CD14-positive monocyte (primary cell): ENCODE measurements at regions not wholly inside any gene's neighbourhood (a gene's known extent, or its start where the extent isn't known, plus 50 kb on each side); places are given as distances from the start of the nearest gene placed in this dataset.

Experiments used
- DNase-seq, 3 donors: peaks; one replicate each; pipeline ENCODE4 v3.0.0-alpha.2; 2011 to 2022
- H2AFZ ChIP-seq: 2 replicates; pipeline ENCODE4 v1.6.0; 2012; ENCODE audit warnings: mild to moderate bottlenecking, low read depth, low read length, inconsistent platforms; ENCODE audit not compliant: insufficient read depth, poor library complexity, severe bottlenecking
- H3K27ac ChIP-seq, 2 donors: 1 replicate in 1 of 2; 2 replicates in 1 of 2; pipeline ENCODE4 v1.5.1; 2012 to 2013; ENCODE audit warnings: low read length in 2 of 2, control low read depth in 1 of 2, inconsistent platforms in 1 of 2, low read depth in 1 of 2, mild to moderate bottlenecking in 1 of 2
- H3K27me3 ChIP-seq, 2 donors: one replicate each; pipeline versions ENCODE4 v1.6.0 to v1.6.1; 2011 to 2013; ENCODE audit warnings: low read length in 2 of 2; ENCODE audit not compliant: control insufficient read depth in 2 of 2, insufficient read depth in 2 of 2
- H3K36me3 ChIP-seq, 2 donors: replicated peaks in 1 of 2; 1 replicate in 1 of 2; 2 replicates in 1 of 2; pipeline versions ENCODE4 v1.5.1 to v1.6.1; 2012 to 2013; ENCODE audit warnings: low read length in 2 of 2, control low read depth in 1 of 2, inconsistent platforms in 1 of 2, mild to moderate bottlenecking in 1 of 2; ENCODE audit not compliant: insufficient read depth in 2 of 2, control insufficient read depth in 1 of 2
- H3K4me1 ChIP-seq, 2 donors: 1 replicate in 1 of 2; 2 replicates in 1 of 2; pipeline versions ENCODE4 v1.5.1 to v1.6.1; 2012 to 2013; ENCODE audit warnings: low read length in 2 of 2, control low read depth in 1 of 2, inconsistent platforms in 1 of 2, mild to moderate bottlenecking in 1 of 2, moderate library complexity in 1 of 2; ENCODE audit not compliant: insufficient read depth in 2 of 2, control insufficient read depth in 1 of 2
- H3K4me2 ChIP-seq: replicated peaks from 2 replicates; pipeline ENCODE3; 2012; ENCODE audit warnings: low read length, moderate library complexity, mild to moderate bottlenecking; ENCODE audit not compliant: poor library complexity, severe bottlenecking; ENCODE audit errors: extremely low read depth
- H3K4me3 ChIP-seq, 3 experiments: fragments of 200-600 bp in 1 of 3; sonication (generic) in 1 of 3; replicated peaks in 1 of 3; 1 replicate in 2 of 3; 2 replicates in 1 of 3; pipeline ENCODE4 v1.5.1; 2011 to 2013; ENCODE audit warnings: low read length in 3 of 3, mild to moderate bottlenecking in 3 of 3, control low read depth in 2 of 3, low read depth in 2 of 3, inconsistent platforms in 1 of 3, moderate library complexity in 1 of 3
- H3K79me2 ChIP-seq: 2 replicates; pipeline ENCODE4 v1.6.0; 2012; ENCODE audit warnings: mild to moderate bottlenecking, control low read depth, inconsistent platforms, low read length, moderate library complexity; ENCODE audit not compliant: insufficient read depth
- H3K9ac ChIP-seq: 2 replicates; pipeline ENCODE4 v1.6.0; 2017; ENCODE audit warnings: low read length, mild to moderate bottlenecking; ENCODE audit not compliant: insufficient read depth, poor library complexity, severe bottlenecking
- H3K9me3 ChIP-seq, 2 donors: replicated peaks in 1 of 2; 1 replicate in 1 of 2; 2 replicates in 1 of 2; pipeline versions ENCODE4 v1.5.1 to v1.6.1; 2012 to 2013; ENCODE audit warnings: low read length in 2 of 2, control low read depth in 1 of 2; ENCODE audit not compliant: control insufficient read depth in 1 of 2, insufficient read depth in 1 of 2
- H4K20me1 ChIP-seq: 2 replicates; pipeline ENCODE4 v1.6.0; 2012; ENCODE audit warnings: mild to moderate bottlenecking, low read length, control low read depth, moderate library complexity; ENCODE audit not compliant: insufficient read depth
- H3K27ac Mint-ChIP-seq, 7 donors: one replicate each; pipeline ENCODE4 v1.8.0; 2020; ENCODE audit warnings: mild to moderate bottlenecking in 7 of 7, mixed read lengths in 7 of 7, moderate library complexity in 6 of 7, inconsistent platforms in 2 of 7
- H3K27me3 Mint-ChIP-seq, 3 donors: one replicate each; pipeline ENCODE4 v1.8.0; 2021 to 2022; ENCODE audit warnings: low read depth in 3 of 3, mild to moderate bottlenecking in 3 of 3, mixed read lengths in 3 of 3, moderate library complexity in 3 of 3, inconsistent platforms in 1 of 3
- H3K36me3 Mint-ChIP-seq, 2 donors: one replicate each; pipeline ENCODE4 v1.8.0; 2020; ENCODE audit warnings: mixed read lengths in 2 of 2, inconsistent platforms in 1 of 2, mild to moderate bottlenecking in 1 of 2
- H3K4me1 Mint-ChIP-seq: one replicate; pipeline ENCODE4 v1.8.0; 2020; ENCODE audit warnings: mild to moderate bottlenecking, mixed read lengths
- H3K4me3 Mint-ChIP-seq, 2 donors: one replicate each; pipeline ENCODE4 v1.8.0; 2020; ENCODE audit warnings: mild to moderate bottlenecking in 2 of 2, mixed read lengths in 2 of 2, moderate library complexity in 1 of 2
- H3K9me3 Mint-ChIP-seq, 7 donors: one replicate each; pipeline ENCODE4 v1.8.0; 2020 to 2022; ENCODE audit warnings: mixed read lengths in 7 of 7, mild to moderate bottlenecking in 6 of 7, moderate library complexity in 6 of 7, inconsistent platforms in 2 of 7
- WGBS: methylation state at CpG from one replicate; pipeline ENCODE4 v1.1.5; 2013; ENCODE audit warnings: missing lambda C conversion rate; ENCODE audit not compliant: insufficient coverage; 5-methylcytosine and 5-hydroxymethylcytosine counted together
- intact Hi-C, 2 donors: fragments of 100-400 bp; cut with micrococcal nuclease; formaldehyde crosslinking; loops; one replicate each; pipeline versions ENCODE4 v1.15.0 to v1.15.1; 2023
- TF ChIP-seq, protein P1 (sequence below): fragments of 200-600 bp; IDR thresholded peaks from one replicate; pipeline ENCODE4 v1.8.0; 2022; ENCODE audit warnings: antibody characterized with exemption, mild to moderate bottlenecking

DNA sequence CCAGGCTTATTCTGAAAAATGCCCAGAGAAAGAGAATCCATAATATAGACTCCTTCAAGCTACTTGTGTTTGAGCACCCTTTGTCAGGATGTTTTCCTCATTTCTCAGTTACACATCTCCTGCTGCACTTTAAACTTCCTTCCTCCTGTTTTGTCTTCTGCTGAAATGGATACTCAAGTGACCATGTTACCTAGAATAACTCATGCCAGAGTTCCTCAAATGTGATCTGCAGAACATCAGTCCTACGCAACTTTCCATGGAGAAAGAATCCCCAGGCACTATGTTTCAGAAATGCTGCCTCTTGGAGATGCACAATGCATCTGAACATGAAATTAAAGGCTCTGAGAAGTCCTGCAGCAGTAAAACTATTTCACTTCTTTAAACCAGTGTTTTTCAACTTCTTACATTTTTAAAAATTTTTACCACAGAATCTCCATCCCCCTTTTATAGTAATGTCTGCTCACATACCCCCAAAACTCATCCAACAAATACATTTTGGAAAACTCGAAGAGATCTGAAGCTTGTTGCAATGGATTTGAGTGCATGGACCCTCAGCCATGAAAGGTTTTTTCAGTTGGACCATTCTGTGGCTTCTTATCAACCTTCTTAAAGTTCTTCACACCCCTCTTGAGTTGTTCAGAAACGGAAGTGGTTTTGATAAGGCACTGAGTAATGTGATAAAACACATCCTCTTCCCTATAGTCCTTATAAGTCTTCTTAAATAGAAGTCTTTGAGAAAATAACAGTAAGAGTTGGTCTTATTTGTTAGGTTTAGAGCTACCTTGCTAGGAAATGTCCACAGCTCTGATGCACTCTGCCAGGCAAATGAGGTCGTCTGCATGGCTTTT lies 84.5 kb upstream of the KCNA1 start:
- intact Hi-C loops, result no loop called here
- Histone ChIP-seq H3K27ac (no peak overlapping the region), H3K36me3 (no peaks in the 10 kb centered on the region), H3K4me3 (no peak overlapping the region), H3K79me2 (no peaks in the 10 kb centered on the region), H3K9me3 (no peaks in the 10 kb centered on the region), H3K4me1 (peaks cover 6 to 15% of the 10 kb centered on the region in 2 donors), H2AFZ (no peak overlapping the region), H4K20me1 (no peaks in the 10 kb centered on the region), H3K4me2 (no peak overlapping the region), H3K27me3 (no peaks in the 10 kb centered on the region), H3K9ac (no peak overlapping the region)
- Mint-ChIP-seq H3K27ac (no peak overlapping the region), H3K36me3 (no peaks in the 10 kb centered on the region), H3K4me1 (peaks cover 36% of the 10 kb centered on the region), H3K27me3 (peaks cover 4 to 12% (median 9%) of the 10 kb centered on the region in 3 donors), H3K9me3 (peaks cover 0 to 2% (median 0%) of the 10 kb centered on the region in 7 donors), H3K4me3 (no peak overlapping the region)
- TF ChIP-seq, protein P1, sequence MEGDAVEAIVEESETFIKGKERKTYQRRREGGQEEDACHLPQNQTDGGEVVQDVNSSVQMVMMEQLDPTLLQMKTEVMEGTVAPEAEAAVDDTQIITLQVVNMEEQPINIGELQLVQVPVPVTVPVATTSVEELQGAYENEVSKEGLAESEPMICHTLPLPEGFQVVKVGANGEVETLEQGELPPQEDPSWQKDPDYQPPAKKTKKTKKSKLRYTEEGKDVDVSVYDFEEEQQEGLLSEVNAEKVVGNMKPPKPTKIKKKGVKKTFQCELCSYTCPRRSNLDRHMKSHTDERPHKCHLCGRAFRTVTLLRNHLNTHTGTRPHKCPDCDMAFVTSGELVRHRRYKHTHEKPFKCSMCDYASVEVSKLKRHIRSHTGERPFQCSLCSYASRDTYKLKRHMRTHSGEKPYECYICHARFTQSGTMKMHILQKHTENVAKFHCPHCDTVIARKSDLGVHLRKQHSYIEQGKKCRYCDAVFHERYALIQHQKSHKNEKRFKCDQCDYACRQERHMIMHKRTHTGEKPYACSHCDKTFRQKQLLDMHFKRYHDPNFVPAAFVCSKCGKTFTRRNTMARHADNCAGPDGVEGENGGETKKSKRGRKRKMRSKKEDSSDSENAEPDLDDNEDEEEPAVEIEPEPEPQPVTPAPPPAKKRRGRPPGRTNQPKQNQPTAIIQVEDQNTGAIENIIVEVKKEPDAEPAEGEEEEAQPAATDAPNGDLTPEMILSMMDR, result no peak
- 8% methylated on average over 2 of the region's 4 CpGs for WGBS
- no peak for DNase-seq

DNA sequence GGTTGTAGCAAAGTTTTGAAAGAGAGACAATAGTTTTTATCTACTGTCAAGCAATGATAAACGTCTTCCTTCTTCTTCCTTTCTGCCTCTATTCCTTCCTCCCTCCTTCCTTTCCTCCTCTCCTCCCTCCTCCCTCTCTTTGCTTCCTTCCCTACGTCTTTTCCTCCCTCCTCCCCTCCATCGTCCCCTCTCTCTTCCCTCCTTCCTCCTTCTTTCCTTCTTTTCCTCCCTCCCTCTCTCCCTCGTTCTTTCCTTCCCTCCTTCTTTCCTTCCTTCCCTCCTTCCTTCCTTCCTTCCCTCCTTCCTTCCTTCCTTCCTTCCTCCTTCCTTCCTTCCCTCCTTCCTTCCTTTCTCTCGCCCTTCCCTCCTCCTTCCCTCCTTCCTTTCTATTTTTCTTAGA lies 82.8 kb upstream of the KCNA1 start:
- H3K4me2 ChIP-seq, result no peak overlapping the region
- WGBS, result 48% methylated on average over 3 of the region's 5 CpGs
- Mint-ChIP-seq H3K4me3 (no peak overlapping the region), H3K27ac (no peak overlapping the region), H3K4me1 (peaks cover 25% of the 10 kb centered on the region), H3K9me3 (peaks cover 0 to 2% (median 0%) of the 10 kb centered on the region in 7 donors), H3K36me3 (no peaks in the 10 kb centered on the region), H3K27me3 (peaks cover 4 to 14% (median 9%) of the 10 kb centered on the region in 3 donors)
- H3K4me1 ChIP-seq, result peaks cover 6 to 15% of the 10 kb centered on the region in 2 donors
- intact Hi-C loops, result no loop called here
- H3K9ac ChIP-seq, result no peak overlapping the region
- no peaks in the 10 kb centered on the region for H3K79me2 ChIP-seq
- no peak overlapping the region for H3K4me3 ChIP-seq
- no peaks in the 10 kb centered on the region for H3K9me3 ChIP-seq
- no peaks in the 10 kb centered on the region for H3K36me3 ChIP-seq
- no peak overlapping the region for H2AFZ ChIP-seq
- no peaks in the 10 kb centered on the region for H3K27me3 ChIP-seq
- H4K20me1 ChIP-seq, result no peaks in the 10 kb centered on the region
- no peak for DNase-seq
- TF ChIP-seq, protein P1, result no peak
- H3K27ac ChIP-seq, result no peak overlapping the region
